ENCODE measurements at regions not wholly inside any gene's neighbourhood (a gene's known extent, or its start where the extent isn't known, plus 50 kb on each side); places are given as distances from the start of the nearest gene placed in this dataset.

- DNase-seq (ENCODE audit: low spot score): no peak
Observed at GRCh38 chr18:78771496-78772359, 207.9 kb upstream of the SALL3 start.

GRCh38 chr18:78772360-78773302, 207.0 kb upstream of the SALL3 start:
- DNase-seq (ENCODE audit: low spot score): no peak

GRCh38 chr18:78773303-78773755, 206.3 kb upstream of the SALL3 start:
- no peak for DNase-seq (ENCODE audit: low spot score)

- no peak for DNase-seq (ENCODE audit: low spot score)
Observed at GRCh38 chr18:78773819-78774218, 205.8 kb upstream of the SALL3 start.

GRCh38 chr18:78774741-78775141, 204.9 kb upstream of the SALL3 start:
- no peak for DNase-seq (ENCODE audit: low spot score)

- DNase-seq (ENCODE audit: low spot score): no peak
Observed at GRCh38 chr18:78776151-78776550, 203.5 kb upstream of the SALL3 start.

GRCh38 chr18:78776706-78777285, 202.8 kb upstream of the SALL3 start:
- no peak for DNase-seq (ENCODE audit: low spot score)

- no peak for DNase-seq (ENCODE audit: low spot score)
Observed at GRCh38 chr18:78777992-78778391, 201.6 kb upstream of the SALL3 start.

GRCh38 chr18:78778651-78779050, 201.0 kb upstream of the SALL3 start:
- DNase-seq (ENCODE audit: low spot score): no peak

- DNase-seq (ENCODE audit: low spot score): no peak
Observed at GRCh38 chr18:78779996-78780718, 199.5 kb upstream of the SALL3 start.

GRCh38 chr18:78780719-78781600, 198.7 kb upstream of the SALL3 start:
- no peak for DNase-seq (ENCODE audit: low spot score)

- DNase-seq (ENCODE audit: low spot score): no peak
Observed at GRCh38 chr18:78781601-78781960, 198.0 kb upstream of the SALL3 start.

- no peak for DNase-seq (ENCODE audit: low spot score)
Observed at GRCh38 chr18:78782951-78783563, 196.6 kb upstream of the SALL3 start.

GRCh38 chr18:78783564-78783960, 196.1 kb upstream of the SALL3 start:
- no peak for DNase-seq (ENCODE audit: low spot score)

- no peak for DNase-seq (ENCODE audit: low spot score)
Observed at GRCh38 chr18:78784861-78785260, 194.8 kb upstream of the SALL3 start.

- DNase-seq (ENCODE audit: low spot score): no peak
Observed at GRCh38 chr18:78785706-78786105, 193.9 kb upstream of the SALL3 start.

- no peak for DNase-seq (ENCODE audit: low spot score)
Observed at GRCh38 chr18:78786776-78787175, 192.8 kb upstream of the SALL3 start.

- DNase-seq (ENCODE audit: low spot score): no peak
Observed at GRCh38 chr18:78787751-78788150, 191.9 kb upstream of the SALL3 start.

GRCh38 chr18:78788161-78788560, 191.5 kb upstream of the SALL3 start:
- DNase-seq (ENCODE audit: low spot score): no peak

GRCh38 chr18:78789850-78790249, 189.8 kb upstream of the SALL3 start:
- no peak for DNase-seq (ENCODE audit: low spot score)
